Liver (tissue), 6 donors: ENCODE measurements at regions not wholly inside any gene's neighbourhood (a gene's known extent, or its start where the extent isn't known, plus 50 kb on each side); places are given as distances from the start of the nearest gene placed in this dataset.
A peak's percentile ranks its signal among the peaks of the same experiment; 100 is the strongest.

Experiments
- DNase-seq: peaks from one replicate; pipeline ENCODE4 v3.0.0-alpha.2; 2017; ENCODE audit warnings: low spot score
- H3K27ac ChIP-seq, 2 donors: one replicate each; pipeline ENCODE4 v1.7.0; 2013; ENCODE audit warnings: inconsistent platforms in 2 of 2, low read length in 2 of 2, control low read depth in 1 of 2, low read depth in 1 of 2, mild to moderate bottlenecking in 1 of 2
- H3K27me3 ChIP-seq, 4 donors: one replicate each; pipeline versions ENCODE4 v1.6.1 to v1.7.0; 2013; ENCODE audit warnings: low read length in 3 of 4, inconsistent platforms in 1 of 4, mild to moderate bottlenecking in 1 of 4, moderate library complexity in 1 of 4; ENCODE audit not compliant: control insufficient read depth in 4 of 4, insufficient read depth in 4 of 4
- H3K36me3 ChIP-seq, 4 donors: one replicate each; pipeline versions ENCODE4 v1.6.1 to v1.7.0; 2013; ENCODE audit warnings: low read length in 3 of 4, mild to moderate bottlenecking in 3 of 4, low read depth in 1 of 4, moderate library complexity in 1 of 4; ENCODE audit not compliant: control insufficient read depth in 4 of 4, insufficient read depth in 3 of 4
- H3K4me1 ChIP-seq, 4 donors: one replicate each; pipeline versions ENCODE4 v1.6.1 to v1.7.0; 2013; ENCODE audit warnings: low read length in 3 of 4, mild to moderate bottlenecking in 3 of 4, moderate library complexity in 1 of 4; ENCODE audit not compliant: control insufficient read depth in 4 of 4, insufficient read depth in 4 of 4
- H3K4me3 ChIP-seq, 3 donors: one replicate each; pipeline versions ENCODE4 v1.6.1 to v1.7.0; 2013; ENCODE audit warnings: low read length in 3 of 3, control low read depth in 1 of 3, low read depth in 1 of 3, mild to moderate bottlenecking in 1 of 3
- H3K9ac ChIP-seq, 2 donors: one replicate each; pipeline ENCODE4 v1.7.0; 2013; ENCODE audit warnings: low read length in 2 of 2, mild to moderate bottlenecking in 2 of 2, moderate library complexity in 2 of 2, control low read depth in 1 of 2, low read depth in 1 of 2
- H3K9me3 ChIP-seq, 4 donors: one replicate each; pipeline versions ENCODE4 v1.6.1 to v1.7.0; 2013; ENCODE audit warnings: low read length in 3 of 4; ENCODE audit not compliant: control insufficient read depth in 4 of 4
- ATF3 ChIP-seq: IDR thresholded peaks from 2 replicates; pipeline ENCODE4 v1.6.1; 2016; ENCODE audit warnings: antibody characterized with exemption
- EGR1 ChIP-seq, 2 donors: IDR thresholded peaks; 2 replicates each; pipeline ENCODE4 v1.6.1; 2016 to 2018; ENCODE audit warnings: antibody characterized with exemption in 2 of 2, low read depth in 2 of 2
- FOXA1 ChIP-seq: IDR thresholded peaks from 2 replicates; pipeline ENCODE4 v1.6.1; 2016; ENCODE audit warnings: antibody characterized with exemption
- FOXA2 ChIP-seq: IDR thresholded peaks from 2 replicates; pipeline ENCODE4 v1.6.1; 2016; ENCODE audit warnings: antibody characterized with exemption
- GABPA ChIP-seq, 2 donors: IDR thresholded peaks in 1 of 2; conservative IDR thresholded peaks in 1 of 2; 2 replicates each; pipeline ENCODE4 v1.6.1; 2016; ENCODE audit warnings: antibody characterized with exemption in 2 of 2, mild to moderate bottlenecking in 1 of 2, moderate library complexity in 1 of 2
- HNF4A ChIP-seq, 2 donors: conservative IDR thresholded peaks; 2 replicates each; pipeline ENCODE4 v1.6.1; 2016; ENCODE audit warnings: antibody characterized with exemption in 2 of 2, mild to moderate bottlenecking in 2 of 2
- HNF4G ChIP-seq: IDR thresholded peaks from 2 replicates; pipeline ENCODE4 v1.6.1; 2016; ENCODE audit warnings: antibody characterized with exemption
- JUND ChIP-seq, 2 donors: IDR thresholded peaks; 2 replicates each; pipeline ENCODE4 v1.6.1; 2016; ENCODE audit warnings: antibody characterized with exemption in 2 of 2
- MAX ChIP-seq: IDR thresholded peaks from 2 replicates; pipeline ENCODE4 v1.6.1; 2016; ENCODE audit warnings: antibody characterized with exemption
- NR2F2 ChIP-seq: IDR thresholded peaks from 2 replicates; pipeline ENCODE4 v1.6.1; 2016; ENCODE audit warnings: antibody characterized with exemption
- RAD21 ChIP-seq, 2 donors: IDR thresholded peaks; 2 replicates each; pipeline ENCODE4 v1.6.1; 2016; ENCODE audit warnings: antibody characterized with exemption in 2 of 2, mild to moderate bottlenecking in 2 of 2
- REST ChIP-seq: IDR thresholded peaks from 2 replicates; pipeline ENCODE4 v1.6.1; 2016; ENCODE audit warnings: antibody characterized with exemption, mild to moderate bottlenecking
- RXRA ChIP-seq, 2 donors: IDR thresholded peaks; 2 replicates each; pipeline ENCODE4 v1.6.1; 2017 to 2018; ENCODE audit warnings: antibody characterized with exemption in 2 of 2, mild to moderate bottlenecking in 1 of 2
- SP1 ChIP-seq: IDR thresholded peaks from 2 replicates; pipeline ENCODE4 v1.6.1; 2018; ENCODE audit warnings: antibody characterized with exemption, mild to moderate bottlenecking
- TAF1 ChIP-seq: conservative IDR thresholded peaks from 2 replicates; pipeline ENCODE4 v1.6.1; 2016; ENCODE audit warnings: antibody characterized with exemption, mild to moderate bottlenecking
- YY1 ChIP-seq: IDR thresholded peaks from 2 replicates; pipeline ENCODE4 v1.6.1; 2016; ENCODE audit warnings: antibody characterized with exemption, mild to moderate bottlenecking
- donor health status: healthy.
- donor health status: healthy.
- donor health status: healthy.

- H3K36me3 ChIP-seq: no peaks in the 10 kb centered on the region
- no peaks in the 10 kb centered on the region for H3K27me3 ChIP-seq
- no peaks in the 10 kb centered on the region for H3K9me3 ChIP-seq
- no peak for DNase-seq
- H3K4me3 ChIP-seq: no peak overlapping the region
- TF ChIP-seq SP1 (no peak), FOXA1 (no peak), FOXA2 (no peak), MAX (no peak), GABPA (IDR thresholded peaks at IDR 0.05 in 1 of 2, conservative IDR thresholded peaks at IDR 0.05 in 1 of 2) (no peak), JUND (IDR thresholded peaks at IDR 0.05) (peak in 1 of 2 donors; percentile 20), YY1 (peak; percentile 34), ATF3 (no peak), EGR1 (IDR thresholded peaks at IDR 0.05; ENCODE audit: low read depth in 2 of 2) (peak in 1 of 2 donors; percentile 19), HNF4G (no peak), RXRA (IDR thresholded peaks at IDR 0.05) (peak in 1 of 2 donors; percentile 40), NR2F2 (no peak), HNF4A (conservative IDR thresholded peaks at IDR 0.05) (peak; percentile 38 to 48), TAF1 (no peak), RAD21 (IDR thresholded peaks at IDR 0.05) (no peak), REST (no peak)
- H3K4me1 ChIP-seq: peaks cover 0 to 3% (median 0%) of the 10 kb centered on the region in 4 donors
- H3K27ac ChIP-seq: no peak overlapping the region
- no peak overlapping the region for H3K9ac ChIP-seq
Measured at GRCh38 chr11:18994860-18995259, 55.6 kb upstream of the MRGPRX1 start.
